Astrocyte (in vitro differentiated cells and primary cell): ENCODE measurements at regions not wholly inside any gene's neighbourhood (a gene's known extent, or its start where the extent isn't known, plus 50 kb on each side); places are given as distances from the start of the nearest gene placed in this dataset.

Experiments used
- DNase-seq: peaks from one replicate; pipeline ENCODE4 v3.0.0-alpha.2; 2010; ENCODE audit warnings: low read depth
- FAIRE-seq: peaks from 2 replicates; lab custom pipeline; 2011; peaks lifted over from hg19 to GRCh38; lab: Jason Lieb, UNC
- H2AFZ ChIP-seq: 2 replicates; pipeline ENCODE4 v1.6.0; 2012; ENCODE audit warnings: low read depth, low read length, inconsistent platforms
- H3K27ac ChIP-seq: 2 replicates; pipeline ENCODE4 v1.5.1; 2011; ENCODE audit warnings: low read depth, low read length, inconsistent platforms
- H3K27me3 ChIP-seq: 2 replicates; pipeline ENCODE4 v1.6.0; 2011; ENCODE audit warnings: low read length, inconsistent platforms; ENCODE audit not compliant: insufficient read depth
- H3K36me3 ChIP-seq: 2 replicates; pipeline ENCODE4 v1.5.1; 2011; ENCODE audit warnings: low read length, inconsistent platforms; ENCODE audit not compliant: insufficient read depth
- H3K4me1 ChIP-seq: 2 replicates; pipeline ENCODE4 v1.5.1; 2011; ENCODE audit warnings: low read length, inconsistent platforms; ENCODE audit not compliant: insufficient read depth
- H3K4me2 ChIP-seq: 2 replicates; pipeline ENCODE4 v1.6.0; 2012; ENCODE audit warnings: low read length, inconsistent platforms
- H3K4me3 ChIP-seq: 2 replicates; pipeline ENCODE4 v1.5.1; 2011; ENCODE audit warnings: low read depth, mild to moderate bottlenecking, low read length, inconsistent platforms; ENCODE audit not compliant: insufficient read depth
- H3K79me2 ChIP-seq: 2 replicates; pipeline ENCODE4 v1.6.0; 2012; ENCODE audit warnings: mild to moderate bottlenecking, low read length, inconsistent platforms; ENCODE audit not compliant: insufficient read depth
- H3K9ac ChIP-seq: 2 replicates; pipeline ENCODE4 v1.6.0; 2012; ENCODE audit warnings: mild to moderate bottlenecking, low read length, inconsistent platforms
- H3K9me3 ChIP-seq: 2 replicates; pipeline ENCODE4 v1.5.1; 2012; ENCODE audit warnings: low read depth, mild to moderate bottlenecking, low read length, inconsistent platforms; ENCODE audit not compliant: insufficient read depth
- H4K20me1 ChIP-seq: 2 replicates; pipeline ENCODE4 v1.6.0; 2012; ENCODE audit warnings: low read length, inconsistent platforms; ENCODE audit not compliant: insufficient read depth
- H3K27ac Mint-ChIP-seq: one replicate; pipeline ENCODE4 v1.8.0; 2021; ENCODE audit warnings: mild to moderate bottlenecking, mixed read lengths; ENCODE audit not compliant: unreplicated experiment
- H3K27me3 Mint-ChIP-seq: one replicate; pipeline ENCODE4 v1.8.0; 2021; ENCODE audit warnings: low read depth, mixed read lengths; ENCODE audit not compliant: unreplicated experiment
- H3K36me3 Mint-ChIP-seq: one replicate; pipeline ENCODE4 v1.8.0; 2021; ENCODE audit warnings: low read depth, mixed read lengths; ENCODE audit not compliant: unreplicated experiment
- H3K4me1 Mint-ChIP-seq: one replicate; pipeline ENCODE4 v1.8.0; 2021; ENCODE audit warnings: low read depth, mixed read lengths; ENCODE audit not compliant: unreplicated experiment
- H3K4me3 Mint-ChIP-seq: one replicate; pipeline ENCODE4 v1.8.0; 2021; ENCODE audit warnings: mild to moderate bottlenecking, moderate library complexity, mixed read lengths; ENCODE audit not compliant: unreplicated experiment
- H3K9me3 Mint-ChIP-seq: one replicate; pipeline ENCODE4 v1.8.0; 2021; ENCODE audit warnings: mild to moderate bottlenecking, mixed read lengths; ENCODE audit not compliant: unreplicated experiment
- CTCF ChIP-seq: IDR thresholded peaks from 2 replicates; pipeline ENCODE4 v1.5.1; 2011; ENCODE audit warnings: low read depth, mild to moderate bottlenecking, inconsistent platforms, low read length, moderate library complexity; ENCODE audit not compliant: insufficient read depth
- EZH2 ChIP-seq: IDR thresholded peaks from 2 replicates; pipeline ENCODE4 v1.6.1; 2012; ENCODE audit warnings: mild to moderate bottlenecking, low read length, inconsistent platforms; ENCODE audit not compliant: insufficient read depth

GRCh38 chr4:184884883-184885282, 59.1 kb upstream of the ACSL1 start:
- peaks cover 2% of the 10 kb centered on the region for H3K9me3 Mint-ChIP-seq
- H3K36me3 Mint-ChIP-seq: peaks cover 1% of the 10 kb centered on the region
- Histone ChIP-seq H3K27me3 (no peaks in the 10 kb centered on the region), H3K9me3 (no peaks in the 10 kb centered on the region), H2AFZ (no peak overlapping the region), H3K27ac (no peak overlapping the region), H3K36me3 (no peaks in the 10 kb centered on the region), H3K4me2 (no peak overlapping the region), H3K79me2 (no peaks in the 10 kb centered on the region), H3K4me1 (no peaks in the 10 kb centered on the region), H3K4me3 (no peak overlapping the region), H4K20me1 (no peaks in the 10 kb centered on the region), H3K9ac (no peak overlapping the region)
- no peak overlapping the region for H3K4me3 Mint-ChIP-seq
- peaks cover 10% of the 10 kb centered on the region for H3K4me1 Mint-ChIP-seq
- no peak for DNase-seq
- no peak overlapping the region for H3K27ac Mint-ChIP-seq
- H3K27me3 Mint-ChIP-seq: peaks cover 24% of the 10 kb centered on the region
- FAIRE-seq: no peak
- no peak for TF ChIP-seq CTCF
- TF ChIP-seq EZH2: no peak

- DNase-seq (no peak), FAIRE-seq (no peak)
- no peak overlapping the region for H3K9ac ChIP-seq
- no peaks in the 10 kb centered on the region for H4K20me1 ChIP-seq
- Mint-ChIP-seq H3K9me3 (peaks cover 2% of the 10 kb centered on the region), H3K36me3 (peaks cover 1% of the 10 kb centered on the region), H3K4me3 (no peak overlapping the region), H3K27me3 (peaks cover 17% of the 10 kb centered on the region), H3K4me1 (peaks cover 10% of the 10 kb centered on the region), H3K27ac (no peak overlapping the region)
- H3K4me1 ChIP-seq: no peaks in the 10 kb centered on the region
- no peak overlapping the region for H3K4me3 ChIP-seq
- no peak overlapping the region for H2AFZ ChIP-seq
- H3K27ac ChIP-seq: no peak overlapping the region
- no peak for TF ChIP-seq EZH2
- no peak for TF ChIP-seq CTCF
- H3K79me2 ChIP-seq: no peaks in the 10 kb centered on the region
- no peaks in the 10 kb centered on the region for H3K27me3 ChIP-seq
- no peaks in the 10 kb centered on the region for H3K36me3 ChIP-seq
- H3K4me2 ChIP-seq: no peak overlapping the region
- no peaks in the 10 kb centered on the region for H3K9me3 ChIP-seq
Observed at GRCh38 chr4:184885602-184886001, 59.8 kb upstream of the ACSL1 start.

GRCh38 chr4:184887333-184887732, 61.6 kb upstream of the ACSL1 start:
- no peak for FAIRE-seq

More at GRCh38 chr4:184887333-184887732, 61.6 kb upstream of the ACSL1 start:
- peaks cover 10% of the 10 kb centered on the region for H3K4me1 Mint-ChIP-seq
- H3K27ac Mint-ChIP-seq: no peak overlapping the region
- no peak for DNase-seq
- H3K4me3 Mint-ChIP-seq: no peak overlapping the region
- H2AFZ ChIP-seq: no peak overlapping the region
- H3K79me2 ChIP-seq: no peaks in the 10 kb centered on the region
- H3K9ac ChIP-seq: no peak overlapping the region
- H3K9me3 ChIP-seq: no peaks in the 10 kb centered on the region
- no peak overlapping the region for H3K4me3 ChIP-seq
- H3K27ac ChIP-seq: no peak overlapping the region
- no peaks in the 10 kb centered on the region for H3K27me3 ChIP-seq
- TF ChIP-seq EZH2 (no peak), CTCF (no peak)
- H3K36me3 Mint-ChIP-seq: no peaks in the 10 kb centered on the region
- H3K4me1 ChIP-seq: no peaks in the 10 kb centered on the region
- H3K36me3 ChIP-seq: no peaks in the 10 kb centered on the region
- no peak overlapping the region for H3K4me2 ChIP-seq
- peaks cover 11% of the 10 kb centered on the region for H3K27me3 Mint-ChIP-seq
- H3K9me3 Mint-ChIP-seq: no peaks in the 10 kb centered on the region
- H4K20me1 ChIP-seq: no peaks in the 10 kb centered on the region
